ENCODE measurements at regions not wholly inside any gene's neighbourhood (a gene's known extent, or its start where the extent isn't known, plus 50 kb on each side); places are given as distances from the start of the nearest gene placed in this dataset.

GRCh38 chr6:140563728-140564127 lies 1189.3 kb upstream of the CITED2 start:
- TF ChIP-seq POLR2A (IDR thresholded peaks at IDR 0.05): no peak
- no peak for TF ChIP-seq CTCF (IDR thresholded peaks at IDR 0.05)
- H3K27me3 ChIP-seq: no peaks in the 10 kb centered on the region
- H3K4me3 ChIP-seq: no peak overlapping the region
- no peak for DNase-seq
- no peak overlapping the region for H3K27ac ChIP-seq
- H3K4me1 ChIP-seq: no peaks in the 10 kb centered on the region
- no peaks in the 10 kb centered on the region for H3K36me3 ChIP-seq
- H3K9me3 ChIP-seq: no peaks in the 10 kb centered on the region

- no peak overlapping the region for H3K27ac ChIP-seq
- no peak overlapping the region for H3K4me3 ChIP-seq
- H3K4me1 ChIP-seq: no peaks in the 10 kb centered on the region
- H3K27me3 ChIP-seq: no peaks in the 10 kb centered on the region
- no peaks in the 10 kb centered on the region for H3K36me3 ChIP-seq
- no peak for TF ChIP-seq CTCF (IDR thresholded peaks at IDR 0.05)
- TF ChIP-seq POLR2A (IDR thresholded peaks at IDR 0.05): no peak
- DNase-seq: no peak
- H3K9me3 ChIP-seq: no peaks in the 10 kb centered on the region
Measured at GRCh38 chr6:140561701-140562100, 1187.3 kb upstream of the CITED2 start.

- TF ChIP-seq CTCF (IDR thresholded peaks at IDR 0.05) (no peak), POLR2A (IDR thresholded peaks at IDR 0.05) (no peak)
- Histone ChIP-seq H3K36me3 (no peaks in the 10 kb centered on the region), H3K4me3 (no peak overlapping the region), H3K27ac (no peak overlapping the region), H3K27me3 (no peaks in the 10 kb centered on the region), H3K4me1 (no peaks in the 10 kb centered on the region), H3K9me3 (no peaks in the 10 kb centered on the region)
- no peak for DNase-seq
Measured at GRCh38 chr6:140560671-140561070, 1186.2 kb upstream of the CITED2 start.

- TF ChIP-seq CTCF (IDR thresholded peaks at IDR 0.05) (no peak), POLR2A (IDR thresholded peaks at IDR 0.05) (no peak)
- Histone ChIP-seq H3K4me3 (no peak overlapping the region), H3K36me3 (no peaks in the 10 kb centered on the region), H3K27me3 (no peaks in the 10 kb centered on the region), H3K4me1 (no peaks in the 10 kb centered on the region), H3K27ac (no peak overlapping the region), H3K9me3 (peaks cover 0 to 3% (median 0%) of the 10 kb centered on the region in 4 donors)
- DNase-seq: no peak
Measured at GRCh38 chr6:140559458-140559857, 1185.0 kb upstream of the CITED2 start.

GRCh38 chr6:140554421-140554820 lies 1180.0 kb upstream of the CITED2 start:
- peaks cover 0 to 3% (median 0%) of the 10 kb centered on the region in 4 donors for H3K9me3 ChIP-seq
- H3K27me3 ChIP-seq: no peaks in the 10 kb centered on the region
- H3K27ac ChIP-seq: no peak overlapping the region
- no peaks in the 10 kb centered on the region for H3K36me3 ChIP-seq
- TF ChIP-seq POLR2A (IDR thresholded peaks at IDR 0.05) (no peak), CTCF (IDR thresholded peaks at IDR 0.05) (no peak)
- no peak overlapping the region for H3K4me3 ChIP-seq
- DNase-seq: no peak
- no peaks in the 10 kb centered on the region for H3K4me1 ChIP-seq

- Histone ChIP-seq H3K27ac (no peak overlapping the region), H3K27me3 (no peaks in the 10 kb centered on the region), H3K4me1 (no peaks in the 10 kb centered on the region), H3K9me3 (no peaks in the 10 kb centered on the region), H3K36me3 (no peaks in the 10 kb centered on the region), H3K4me3 (no peak overlapping the region)
- TF ChIP-seq CTCF (IDR thresholded peaks at IDR 0.05): no peak
- no peak for TF ChIP-seq POLR2A (IDR thresholded peaks at IDR 0.05)
- DNase-seq: no peak
Measured at GRCh38 chr6:140548366-140548765, 1173.9 kb upstream of the CITED2 start.

All from Peyer's patch (tissue), 4 donors.